Peyer's patch (tissue), 4 donors: ENCODE measurements at regions not wholly inside any gene's neighbourhood (a gene's known extent, or its start where the extent isn't known, plus 50 kb on each side); places are given as distances from the start of the nearest gene placed in this dataset.

Experiments
- CTCF ChIP-seq, 6 experiments: fragments of 450-650 bp in 4 of 6; fragments of 200-600 bp in 2 of 6; sonication (generic) in 1 of 6; IDR thresholded peaks; one replicate each; pipeline ENCODE4 v1.5.1; 2017 to 2019; ENCODE audit warnings: antibody characterized with exemption in 6 of 6, mild to moderate bottlenecking in 3 of 6, moderate library complexity in 1 of 6
- POLR2A ChIP-seq, 2 donors: fragments of 450-650 bp; IDR thresholded peaks; one replicate each; pipeline ENCODE4 v1.5.1; 2017; ENCODE audit warnings: antibody characterized with exemption in 2 of 2, mild to moderate bottlenecking in 2 of 2, moderate library complexity in 2 of 2

GRCh38 chr4:138910195-138910913, 105.2 kb upstream of the NOCT start:
- TF ChIP-seq CTCF (IDR thresholded peaks at IDR 0.05) = no peak
- no peak for TF ChIP-seq POLR2A (IDR thresholded peaks at IDR 0.05)
